ENCODE measurements at regions not wholly inside any gene's neighbourhood (a gene's known extent, or its start where the extent isn't known, plus 50 kb on each side); places are given as distances from the start of the nearest gene placed in this dataset.

- Mint-ChIP-seq H3K4me3 (no peak overlapping the region), H3K36me3 (ENCODE audit: low read depth) (no peaks in the 10 kb centered on the region)
- CTCF ChIA-PET, result no interaction called here
Measured at GRCh38 chr5:98299435-98299834, 474.0 kb upstream of the RGMB start.

DNA sequence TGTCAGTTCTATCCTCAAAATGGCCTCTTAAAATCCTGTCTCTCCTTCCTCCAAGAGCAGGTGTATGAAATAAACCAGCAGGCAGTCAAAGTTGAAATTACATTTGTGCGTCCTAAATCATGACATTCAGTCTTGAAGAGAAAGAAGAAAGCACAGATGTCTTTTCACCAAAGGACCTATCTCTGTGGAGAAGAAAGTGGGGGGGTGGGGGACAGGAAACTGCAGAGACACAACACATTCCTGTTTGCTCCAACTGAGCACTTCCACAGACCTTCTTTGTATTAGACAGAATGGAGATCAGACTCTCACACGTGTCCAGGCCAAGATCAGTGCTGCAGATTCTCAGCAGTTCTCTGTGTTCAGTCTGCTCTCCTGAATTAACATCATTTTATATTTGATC is 471.9 kb upstream of the RGMB start:
- Mint-ChIP-seq H3K36me3 (ENCODE audit: low read depth) (no peaks in the 10 kb centered on the region), H3K4me3 (no peak overlapping the region), H3K4me1 (ENCODE audit: low read depth) (no peaks in the 10 kb centered on the region), H3K27me3 (no peaks in the 10 kb centered on the region), H3K9me3 (no peaks in the 10 kb centered on the region), H3K27ac (no peak overlapping the region)
- Histone ChIP-seq H3K9me3 (ENCODE audit: control insufficient read depth in 1 of 2, insufficient read depth in 1 of 2, low read length in 2 of 2) (no peaks in the 10 kb centered on the region), H3K27me3 (ENCODE audit: control insufficient read depth in 1 of 2, insufficient read depth in 2 of 2, low read length in 2 of 2) (no peaks in the 10 kb centered on the region), H3K4me3 (ENCODE audit: low read length) (no peak overlapping the region), H3K36me3 (ENCODE audit: insufficient read depth, low read length) (no peaks in the 10 kb centered on the region), H3K27ac (ENCODE audit: low read depth in 1 of 2, low read length in 2 of 2) (no peak overlapping the region), H3K4me1 (ENCODE audit: insufficient read depth, low read length) (no peaks in the 10 kb centered on the region)
- DNase-seq, result no peak
- no peak for ATAC-seq (ENCODE audit: poor library complexity)
- TF ChIP-seq, protein P1, sequence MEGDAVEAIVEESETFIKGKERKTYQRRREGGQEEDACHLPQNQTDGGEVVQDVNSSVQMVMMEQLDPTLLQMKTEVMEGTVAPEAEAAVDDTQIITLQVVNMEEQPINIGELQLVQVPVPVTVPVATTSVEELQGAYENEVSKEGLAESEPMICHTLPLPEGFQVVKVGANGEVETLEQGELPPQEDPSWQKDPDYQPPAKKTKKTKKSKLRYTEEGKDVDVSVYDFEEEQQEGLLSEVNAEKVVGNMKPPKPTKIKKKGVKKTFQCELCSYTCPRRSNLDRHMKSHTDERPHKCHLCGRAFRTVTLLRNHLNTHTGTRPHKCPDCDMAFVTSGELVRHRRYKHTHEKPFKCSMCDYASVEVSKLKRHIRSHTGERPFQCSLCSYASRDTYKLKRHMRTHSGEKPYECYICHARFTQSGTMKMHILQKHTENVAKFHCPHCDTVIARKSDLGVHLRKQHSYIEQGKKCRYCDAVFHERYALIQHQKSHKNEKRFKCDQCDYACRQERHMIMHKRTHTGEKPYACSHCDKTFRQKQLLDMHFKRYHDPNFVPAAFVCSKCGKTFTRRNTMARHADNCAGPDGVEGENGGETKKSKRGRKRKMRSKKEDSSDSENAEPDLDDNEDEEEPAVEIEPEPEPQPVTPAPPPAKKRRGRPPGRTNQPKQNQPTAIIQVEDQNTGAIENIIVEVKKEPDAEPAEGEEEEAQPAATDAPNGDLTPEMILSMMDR (IDR thresholded peaks at IDR 0.05), result no peak
- ChIA-PET POLR2A (no interaction called here), CTCF (no interaction called here)
- intact Hi-C loops (cut with DNase I, micrococcal nuclease), result no loop called here

More at GRCh38 chr5:98299435-98299834, 474.0 kb upstream of the RGMB start:
- Mint-ChIP-seq H3K4me1 (ENCODE audit: low read depth) (no peaks in the 10 kb centered on the region), H3K27ac (no peak overlapping the region), H3K27me3 (no peaks in the 10 kb centered on the region), H3K9me3 (no peaks in the 10 kb centered on the region)
- Histone ChIP-seq H3K27me3 (ENCODE audit: control insufficient read depth in 1 of 2, insufficient read depth in 2 of 2, low read length in 2 of 2) (no peaks in the 10 kb centered on the region), H3K9me3 (ENCODE audit: control insufficient read depth in 1 of 2, insufficient read depth in 1 of 2, low read length in 2 of 2) (no peaks in the 10 kb centered on the region), H3K36me3 (ENCODE audit: insufficient read depth, low read length) (no peaks in the 10 kb centered on the region), H3K4me1 (ENCODE audit: insufficient read depth, low read length) (no peaks in the 10 kb centered on the region), H3K4me3 (ENCODE audit: low read length) (no peak overlapping the region), H3K27ac (ENCODE audit: low read depth in 1 of 2, low read length in 2 of 2) (no peak overlapping the region)
- TF ChIP-seq, protein P1 (IDR thresholded peaks at IDR 0.05), result no peak
- intact Hi-C loops (cut with DNase I, micrococcal nuclease), result no loop called here
- POLR2A ChIA-PET, result no interaction called here
- ATAC-seq (ENCODE audit: poor library complexity), result no peak
- no peak for DNase-seq

- TF ChIP-seq, protein P1 (IDR thresholded peaks at IDR 0.05), result no peak
- intact Hi-C loops (cut with DNase I, micrococcal nuclease), result no loop called here
- no peaks in the 10 kb centered on the region for H3K9me3 Mint-ChIP-seq
- no peak overlapping the region for H3K27ac ChIP-seq (ENCODE audit: low read depth in 1 of 2, low read length in 2 of 2)
- no peak overlapping the region for H3K4me3 ChIP-seq (ENCODE audit: low read length)
- no peak overlapping the region for H3K27ac Mint-ChIP-seq
- no peak for DNase-seq
- CTCF ChIA-PET, result no interaction called here
- H3K9me3 ChIP-seq (ENCODE audit: control insufficient read depth in 1 of 2, insufficient read depth in 1 of 2, low read length in 2 of 2), result no peaks in the 10 kb centered on the region
- H3K36me3 ChIP-seq (ENCODE audit: insufficient read depth, low read length), result no peaks in the 10 kb centered on the region
- no peaks in the 10 kb centered on the region for H3K27me3 ChIP-seq (ENCODE audit: control insufficient read depth in 1 of 2, insufficient read depth in 2 of 2, low read length in 2 of 2)
- no peak for ATAC-seq (ENCODE audit: poor library complexity)
- no peaks in the 10 kb centered on the region for H3K27me3 Mint-ChIP-seq
- no peaks in the 10 kb centered on the region for H3K4me1 ChIP-seq (ENCODE audit: insufficient read depth, low read length)
- no peak overlapping the region for H3K4me3 Mint-ChIP-seq
- POLR2A ChIA-PET, result no interaction called here
- H3K36me3 Mint-ChIP-seq (ENCODE audit: low read depth), result no peaks in the 10 kb centered on the region
- no peaks in the 10 kb centered on the region for H3K4me1 Mint-ChIP-seq (ENCODE audit: low read depth)
Measured at GRCh38 chr5:98307811-98308210, 465.7 kb upstream of the RGMB start.
